ENCODE measurements at regions not wholly inside any gene's neighbourhood (a gene's known extent, or its start where the extent isn't known, plus 50 kb on each side); places are given as distances from the start of the nearest gene placed in this dataset.
"Not testable (repeated sequence)": the region's sequence is repeated elsewhere in the genome, so short reads cannot be mapped to it uniquely, and the experiment has no call there.

- Mint-ChIP-seq H3K27me3 (ENCODE audit: insufficient read depth) (peaks cover 2% of the 10 kb centered on the region), H3K4me1 (ENCODE audit: low read depth) (no peaks in the 10 kb centered on the region), H3K27ac (no peak overlapping the region), H3K4me3 (no peak overlapping the region), H3K9me3 (no peaks in the 10 kb centered on the region), H3K36me3 (ENCODE audit: low read depth) (no peaks in the 10 kb centered on the region)
- peak; percentile 66 for TF ChIP-seq CTCF (IDR thresholded peaks at IDR 0.05)
- DNase-seq, result peak; percentile 28
Measured at GRCh38 chr4:22607382-22607781, 85.4 kb upstream of the GBA3 start.

- not testable (repeated sequence) for H3K4me3 Mint-ChIP-seq; H3K27me3 Mint-ChIP-seq (ENCODE audit: insufficient read depth); H3K9me3 Mint-ChIP-seq; H3K4me1 Mint-ChIP-seq (ENCODE audit: low read depth); DNase-seq; H3K36me3 Mint-ChIP-seq (ENCODE audit: low read depth); H3K27ac Mint-ChIP-seq
Measured at GRCh38 chr4:22609951-22610525, 82.7 kb upstream of the GBA3 start.

- no peak for TF ChIP-seq CTCF (IDR thresholded peaks at IDR 0.05)
- H3K9me3 Mint-ChIP-seq, result no peaks in the 10 kb centered on the region
- no peak overlapping the region for H3K27ac Mint-ChIP-seq
- H3K36me3 Mint-ChIP-seq (ENCODE audit: low read depth), result no peaks in the 10 kb centered on the region
- no peaks in the 10 kb centered on the region for H3K27me3 Mint-ChIP-seq (ENCODE audit: insufficient read depth)
- DNase-seq, result no peak
- no peaks in the 10 kb centered on the region for H3K4me1 Mint-ChIP-seq (ENCODE audit: low read depth)
- H3K4me3 Mint-ChIP-seq, result no peak overlapping the region
Measured at GRCh38 chr4:22614114-22614513, 78.6 kb upstream of the GBA3 start.

GRCh38 chr4:22616516-22616915, 76.2 kb upstream of the GBA3 start:
- no peaks in the 10 kb centered on the region for H3K9me3 Mint-ChIP-seq
- H3K27me3 Mint-ChIP-seq (ENCODE audit: insufficient read depth), result no peaks in the 10 kb centered on the region; the same call in 1 of the 2 replicates
- no peak overlapping the region for H3K4me3 Mint-ChIP-seq
- H3K4me1 Mint-ChIP-seq (ENCODE audit: low read depth), result no peaks in the 10 kb centered on the region
- no peaks in the 10 kb centered on the region for H3K36me3 Mint-ChIP-seq (ENCODE audit: low read depth)
- TF ChIP-seq CTCF (IDR thresholded peaks at IDR 0.05), result no peak
- DNase-seq, result no peak
- H3K27ac Mint-ChIP-seq, result no peak overlapping the region

- H3K9me3 Mint-ChIP-seq; H3K27ac Mint-ChIP-seq; H3K27me3 Mint-ChIP-seq (ENCODE audit: insufficient read depth); H3K4me3 Mint-ChIP-seq; H3K4me1 Mint-ChIP-seq (ENCODE audit: low read depth); DNase-seq; H3K36me3 Mint-ChIP-seq (ENCODE audit: low read depth): not testable (repeated sequence)
Measured at GRCh38 chr4:22620144-22620543, 72.6 kb upstream of the GBA3 start.

GRCh38 chr4:22621970-22622369, 70.8 kb upstream of the GBA3 start:
- not testable (repeated sequence) for H3K36me3 Mint-ChIP-seq (ENCODE audit: low read depth); H3K9me3 Mint-ChIP-seq; H3K4me3 Mint-ChIP-seq; DNase-seq; H3K4me1 Mint-ChIP-seq (ENCODE audit: low read depth); H3K27me3 Mint-ChIP-seq (ENCODE audit: insufficient read depth); H3K27ac Mint-ChIP-seq

GRCh38 chr4:22624002-22624401, 68.7 kb upstream of the GBA3 start:
- not testable (repeated sequence) for H3K4me1 Mint-ChIP-seq (ENCODE audit: low read depth); H3K27ac Mint-ChIP-seq; H3K36me3 Mint-ChIP-seq (ENCODE audit: low read depth); H3K27me3 Mint-ChIP-seq (ENCODE audit: insufficient read depth); DNase-seq; H3K9me3 Mint-ChIP-seq; H3K4me3 Mint-ChIP-seq

- no peak overlapping the region for H3K4me3 Mint-ChIP-seq
- H3K27ac Mint-ChIP-seq, result no peak overlapping the region
- H3K9me3 Mint-ChIP-seq, result no peaks in the 10 kb centered on the region
- no peak for DNase-seq
- H3K36me3 Mint-ChIP-seq (ENCODE audit: low read depth), result no peaks in the 10 kb centered on the region
- no peak for TF ChIP-seq CTCF (IDR thresholded peaks at IDR 0.05)
- peaks cover 7% of the 10 kb centered on the region; the same call in 1 of the 2 replicates for H3K4me1 Mint-ChIP-seq (ENCODE audit: low read depth)
- H3K27me3 Mint-ChIP-seq (ENCODE audit: insufficient read depth), result no peaks in the 10 kb centered on the region; the same call in 1 of the 2 replicates
Measured at GRCh38 chr4:22625311-22625710, 67.4 kb upstream of the GBA3 start.

GRCh38 chr4:22627851-22628250, 64.9 kb upstream of the GBA3 start:
- not testable (repeated sequence) for H3K4me1 Mint-ChIP-seq (ENCODE audit: low read depth); H3K27me3 Mint-ChIP-seq (ENCODE audit: insufficient read depth); H3K36me3 Mint-ChIP-seq (ENCODE audit: low read depth); H3K9me3 Mint-ChIP-seq; DNase-seq; H3K4me3 Mint-ChIP-seq; H3K27ac Mint-ChIP-seq

GRCh38 chr4:22630161-22630975, 62.4 kb upstream of the GBA3 start:
- DNase-seq; H3K9me3 Mint-ChIP-seq; H3K4me3 Mint-ChIP-seq; H3K36me3 Mint-ChIP-seq (ENCODE audit: low read depth); H3K4me1 Mint-ChIP-seq (ENCODE audit: low read depth); H3K27me3 Mint-ChIP-seq (ENCODE audit: insufficient read depth); H3K27ac Mint-ChIP-seq: not testable (repeated sequence)
